GM19455 (cell line): ENCODE measurements at regions not wholly inside any gene's neighbourhood (a gene's known extent, or its start where the extent isn't known, plus 50 kb on each side); places are given as distances from the start of the nearest gene placed in this dataset.
"Not testable (repeated sequence)": the region's sequence is repeated elsewhere in the genome, so short reads cannot be mapped to it uniquely, and the experiment has no call there.

ENCODE experiments used
- ATAC-seq: cut with Tn5 transposase; IDR thresholded peaks from one replicate; pipeline ENCODE4 v1.9.1; 2021; ENCODE audit not compliant: unreplicated experiment

DNA sequence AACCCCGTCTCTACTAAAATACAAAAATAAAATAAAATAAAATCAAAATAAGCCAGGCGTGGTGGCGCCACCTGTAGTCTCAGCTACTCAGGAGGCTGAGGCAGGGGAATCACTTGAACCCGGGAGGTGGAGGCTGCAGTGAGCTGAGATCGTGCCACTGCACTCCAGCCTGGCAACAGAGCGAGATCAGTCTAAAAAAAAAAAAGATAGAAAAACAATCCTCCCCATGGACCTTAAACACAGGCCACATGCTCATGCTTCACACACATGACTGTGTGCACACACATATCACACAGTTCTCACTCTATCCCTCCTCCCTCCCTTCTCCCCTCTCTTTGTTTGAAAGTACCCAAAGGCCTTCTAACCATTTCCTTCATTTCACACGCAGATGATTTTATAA lies 667.6 kb downstream of the UQCRFS1 start:
- ATAC-seq = not testable (repeated sequence)

DNA sequence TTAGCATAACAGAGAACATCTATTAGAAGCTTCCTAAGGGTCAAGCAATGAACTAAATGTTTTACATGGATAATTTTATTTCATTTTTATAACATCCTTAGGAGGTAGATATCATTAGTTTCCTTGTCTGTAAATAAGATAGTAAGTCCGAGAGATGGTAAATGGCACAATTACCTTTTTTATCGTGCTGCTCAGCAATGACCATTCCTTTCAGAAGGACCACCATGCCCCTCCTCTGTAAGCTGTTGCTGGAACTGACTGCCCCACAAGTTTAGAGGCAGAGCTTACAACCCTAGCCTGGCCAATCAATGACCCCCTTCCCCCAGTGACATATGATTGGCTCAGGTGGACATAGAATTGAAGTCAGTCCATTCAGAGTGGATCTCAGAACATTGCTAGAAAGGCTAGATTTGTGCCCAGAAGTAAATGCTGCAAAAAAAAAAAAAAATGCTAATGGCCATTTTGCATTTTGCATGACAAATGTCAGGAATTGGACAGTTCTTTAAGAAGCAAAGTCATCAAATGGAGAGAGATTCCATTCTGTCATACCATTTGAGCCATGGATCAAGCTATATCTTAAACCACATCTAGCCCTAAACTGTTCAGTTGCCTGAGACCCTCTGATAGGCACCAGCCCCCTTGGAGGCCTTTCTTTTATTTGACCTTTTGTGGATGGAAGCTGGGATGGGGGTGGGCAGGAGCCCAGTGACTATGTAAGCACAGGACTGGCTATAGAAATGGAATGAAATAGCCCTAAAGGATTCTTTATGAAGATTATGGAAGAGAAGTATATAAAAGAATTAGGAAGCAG lies 668.3 kb downstream of the UQCRFS1 start:
- ATAC-seq = no peak

DNA sequence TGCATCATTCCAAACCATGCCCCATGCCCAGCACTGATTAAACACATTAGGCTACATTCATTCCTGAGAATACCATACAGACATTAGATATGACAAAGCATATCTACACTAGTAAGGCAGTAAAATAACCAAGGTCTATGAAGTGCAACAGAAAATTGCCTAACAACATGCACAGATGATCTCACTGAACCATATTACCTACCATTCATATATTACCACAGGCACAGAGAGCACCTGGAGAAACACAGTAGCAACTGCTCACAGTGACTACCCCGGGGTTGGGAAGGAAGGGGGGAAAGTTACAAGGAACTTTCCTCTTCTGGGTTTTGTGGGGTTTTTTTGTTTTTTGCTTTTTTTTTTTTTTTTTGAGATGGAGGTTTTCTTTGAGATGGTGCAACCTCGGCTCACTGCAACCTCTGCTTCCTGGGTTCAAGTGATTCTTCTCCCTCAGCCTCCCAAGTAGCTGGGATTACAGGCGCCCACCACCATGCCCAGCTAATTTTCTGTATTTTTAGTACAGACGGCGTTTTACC lies 669.6 kb downstream of the UQCRFS1 start:
- no peak for ATAC-seq

DNA sequence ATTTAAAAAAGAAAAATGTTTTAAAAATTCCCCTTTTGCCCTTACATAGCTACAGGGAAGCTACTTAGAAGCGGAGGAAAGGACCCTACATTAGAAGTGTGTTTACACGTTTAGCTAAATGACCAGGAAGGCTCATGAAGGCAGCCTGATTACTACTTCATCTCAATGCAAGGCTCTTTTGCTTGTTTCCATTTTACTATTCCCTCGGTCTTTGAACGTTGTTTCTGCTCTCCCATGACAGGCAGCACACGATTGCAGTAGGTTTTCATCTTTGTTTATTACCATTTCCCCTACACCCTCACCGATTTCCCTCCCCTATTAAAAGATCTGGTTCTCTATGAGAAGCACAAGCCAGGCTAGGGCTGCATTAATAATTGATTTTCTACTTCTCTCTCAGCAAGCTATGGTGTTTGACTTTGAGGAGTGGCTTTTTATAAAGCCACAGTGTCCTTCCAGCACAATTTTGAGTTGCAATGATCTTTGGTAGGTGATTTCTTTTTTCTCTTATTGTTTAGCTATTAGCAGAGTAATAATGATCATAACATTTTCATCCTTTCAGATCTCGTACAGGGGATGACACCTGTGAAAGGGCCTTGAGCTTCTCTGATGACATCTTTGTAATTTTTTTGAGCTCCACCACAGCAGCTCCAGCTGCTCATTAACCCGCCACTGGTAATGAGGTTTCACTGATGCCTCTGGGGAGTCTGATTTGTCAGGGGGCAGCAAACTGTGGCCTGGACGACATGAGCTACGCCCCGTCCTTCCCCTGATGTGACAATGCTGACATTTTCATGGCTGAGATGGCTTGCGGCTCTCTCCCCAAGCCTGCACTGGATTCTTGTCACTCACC lies 670.3 kb downstream of the UQCRFS1 start:
- ATAC-seq = no peak

DNA sequence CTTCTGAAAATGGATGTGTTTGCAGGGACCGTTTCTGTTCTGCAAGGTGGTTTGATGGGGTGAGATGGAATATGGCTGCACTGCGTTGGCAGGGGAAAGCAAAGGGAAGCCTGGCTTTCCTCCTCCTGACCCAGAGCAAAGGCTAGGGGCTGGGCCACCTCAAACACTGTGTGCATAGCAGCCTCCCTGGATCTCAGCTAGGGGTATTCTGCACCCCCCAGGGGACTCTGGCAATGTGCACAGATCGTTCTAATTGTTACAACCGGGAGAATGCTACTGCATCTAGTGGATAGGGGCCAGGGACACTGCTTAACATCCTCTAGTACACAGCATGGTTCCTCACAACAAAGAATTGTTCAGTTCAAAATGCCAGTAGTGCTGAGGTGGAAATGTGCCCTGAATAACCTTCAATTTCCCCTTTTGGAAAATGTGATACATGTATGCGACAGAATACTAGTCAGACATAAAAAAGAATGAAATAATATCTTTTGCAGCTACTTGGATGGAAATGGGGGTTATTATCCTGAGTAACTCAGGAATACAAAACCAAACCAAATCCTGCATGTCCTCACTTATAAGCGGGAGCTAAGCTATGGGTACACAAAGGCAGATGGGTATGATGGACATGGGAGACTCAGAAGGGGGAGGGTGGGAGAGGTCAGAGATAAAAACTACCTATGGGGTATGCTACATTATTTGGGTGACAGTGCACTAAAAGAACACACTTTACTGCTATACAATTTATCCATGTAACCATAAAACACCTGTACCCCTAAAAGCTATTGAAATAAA lies 671.2 kb downstream of the UQCRFS1 start:
- ATAC-seq = no peak

DNA sequence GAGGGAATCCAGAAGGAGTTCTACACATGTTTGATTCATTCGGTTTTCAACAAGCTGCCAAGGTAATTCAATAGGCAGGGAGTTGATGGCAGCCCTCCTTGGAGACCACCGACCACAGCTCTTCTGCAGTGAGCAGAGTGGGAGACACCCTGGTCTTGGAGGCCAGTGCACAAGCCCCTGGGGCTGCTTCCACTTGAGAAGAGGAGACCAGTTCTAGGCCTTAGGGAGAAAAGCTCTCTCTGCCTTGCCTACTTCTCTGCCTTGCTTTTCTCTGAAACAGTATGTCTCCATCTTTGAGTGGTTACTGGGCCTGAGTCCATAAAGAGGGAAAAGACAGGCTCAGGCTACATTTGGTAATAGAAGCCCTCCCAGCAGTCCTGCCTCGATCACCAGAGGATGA lies 671.9 kb downstream of the UQCRFS1 start:
- no peak for ATAC-seq

DNA sequence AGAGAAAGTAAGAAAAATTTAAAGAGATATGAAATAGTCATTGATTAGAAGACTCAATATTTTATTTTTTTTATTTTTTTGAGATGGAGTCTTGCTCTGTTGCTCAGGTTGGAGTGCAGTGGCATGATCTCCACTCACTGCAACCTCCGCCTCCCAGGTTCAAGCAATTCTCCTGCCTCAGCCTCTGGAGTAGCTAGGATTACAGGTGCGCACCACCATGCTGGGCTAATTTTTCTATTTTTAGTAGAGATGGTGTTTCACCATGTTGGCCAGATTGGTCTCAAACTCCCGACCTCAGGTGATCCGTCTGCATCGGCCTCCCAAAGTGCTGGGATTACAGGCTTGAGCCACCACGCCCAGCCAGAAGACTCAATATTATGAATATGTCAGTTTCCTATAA lies 672.6 kb downstream of the UQCRFS1 start:
- not testable (repeated sequence) for ATAC-seq

DNA sequence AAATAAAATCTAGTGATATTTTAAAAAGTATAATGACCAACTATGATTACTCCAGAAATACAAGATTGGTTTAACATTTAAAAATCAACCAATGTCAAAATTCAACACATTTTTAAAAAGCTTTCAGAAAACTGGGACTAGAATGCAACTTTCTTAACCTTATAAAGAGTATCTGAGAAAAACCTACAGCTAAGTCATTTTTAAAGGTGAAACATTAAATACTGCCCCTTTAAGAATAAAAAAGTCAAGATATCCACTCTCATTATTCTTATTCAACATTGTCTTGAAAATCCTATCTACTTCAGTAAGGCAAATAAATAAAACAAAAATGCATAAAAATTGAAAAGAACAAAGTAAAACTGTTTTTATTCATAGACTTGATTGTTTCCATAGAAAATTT lies 673.2 kb downstream of the UQCRFS1 start:
- ATAC-seq = no peak

DNA sequence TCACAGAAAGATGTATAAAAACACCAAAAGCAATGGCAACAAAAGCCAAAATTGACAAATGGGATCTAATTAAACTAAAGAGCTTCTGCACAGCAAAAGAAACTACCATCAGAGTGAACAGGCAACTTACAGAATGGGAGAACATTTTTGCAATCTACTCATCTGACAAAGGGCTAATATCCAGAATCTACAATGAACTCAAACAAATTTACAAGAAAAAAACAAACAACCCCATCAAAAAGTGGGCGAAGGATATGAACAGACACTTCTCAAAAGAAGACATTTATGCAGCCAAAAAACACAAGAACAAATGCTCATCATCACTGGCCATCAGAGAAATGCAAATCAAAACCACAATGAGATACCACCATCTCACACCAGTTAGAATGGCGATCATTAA lies 674.4 kb downstream of the UQCRFS1 start:
- ATAC-seq = not testable (repeated sequence)

DNA sequence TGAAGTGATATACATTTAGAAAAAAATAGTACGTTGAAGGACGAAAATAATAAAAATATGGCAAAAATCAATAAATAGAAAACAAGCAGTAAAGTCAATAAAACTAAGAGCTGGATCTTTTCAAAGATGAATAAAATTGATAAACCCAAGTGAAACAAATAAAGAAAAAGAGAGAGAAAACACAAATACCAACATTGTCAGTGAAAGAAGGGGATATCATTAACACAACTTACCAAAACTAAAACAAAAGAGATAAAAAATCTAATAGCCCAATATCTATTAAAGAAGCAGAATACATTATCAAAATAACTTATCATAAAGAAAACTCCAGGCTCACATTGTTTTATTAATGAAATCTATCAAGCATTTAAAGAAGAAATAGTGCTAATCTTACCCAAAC lies 675.1 kb downstream of the UQCRFS1 start:
- ATAC-seq = no peak

DNA sequence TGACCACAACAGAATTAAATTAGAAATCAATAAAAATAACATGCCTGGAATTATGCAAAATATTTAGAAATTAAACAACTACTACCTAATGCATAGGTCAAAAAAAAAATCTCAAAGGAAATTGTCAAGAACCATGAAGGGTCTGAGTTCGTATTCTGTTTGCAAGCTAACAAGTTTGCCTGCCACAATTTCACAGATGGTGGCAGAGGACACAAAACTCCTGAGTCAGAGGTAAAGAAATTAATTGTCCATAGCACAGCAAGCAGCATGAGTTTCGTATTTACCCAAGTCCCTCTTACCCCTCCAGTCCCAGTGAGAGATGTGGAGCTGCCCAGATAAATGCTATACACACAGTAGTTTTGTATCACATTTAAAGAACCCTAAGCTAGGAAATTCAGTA lies 675.9 kb downstream of the UQCRFS1 start:
- ATAC-seq = no peak

DNA sequence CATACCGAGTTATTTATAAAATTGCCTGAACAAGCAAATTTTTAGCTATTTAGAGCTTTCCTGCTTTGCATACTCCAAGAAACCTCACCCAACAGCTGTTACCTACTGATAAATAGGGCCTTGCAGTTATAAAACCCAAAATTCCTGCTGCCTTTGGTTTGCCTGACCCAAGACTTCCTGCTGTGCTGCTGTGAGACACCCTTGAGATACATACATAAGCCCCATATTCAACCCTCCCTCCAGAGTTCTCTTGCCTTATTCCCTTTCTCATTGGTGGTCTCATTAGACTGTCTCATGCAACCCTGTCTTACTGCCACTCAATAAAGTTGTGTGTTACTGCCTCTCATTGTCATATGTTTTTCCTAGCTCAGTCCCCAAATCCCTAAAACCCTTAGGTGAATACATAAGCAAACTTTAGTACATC lies 677.6 kb downstream of the UQCRFS1 start:
- no peak for ATAC-seq

DNA sequence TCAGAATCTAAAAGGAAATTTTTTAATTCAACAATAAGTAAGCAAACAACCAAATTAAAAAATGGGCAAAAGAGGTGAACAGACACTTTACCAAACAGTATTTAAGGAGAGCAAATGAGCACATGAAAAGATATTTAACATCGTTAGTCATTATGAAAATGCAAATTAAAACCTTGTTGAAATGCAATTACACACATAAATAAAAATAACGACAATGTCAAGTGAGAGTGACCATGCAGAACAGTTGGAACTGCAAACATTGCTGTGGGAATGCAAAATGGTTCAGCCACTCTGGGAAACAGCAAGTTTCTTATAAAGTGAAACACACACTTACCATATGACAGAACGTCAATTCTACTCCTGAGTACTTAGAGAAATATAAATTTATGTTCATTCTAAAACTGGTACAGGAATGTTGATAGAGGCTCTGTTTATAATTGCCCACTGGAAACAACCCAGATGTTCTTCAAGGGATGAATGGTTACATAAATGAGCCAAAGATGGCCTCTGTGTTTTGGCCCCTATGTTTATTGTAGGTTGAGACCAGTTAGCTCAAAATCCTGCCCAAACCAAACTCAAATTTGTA lies 678.1 kb downstream of the UQCRFS1 start:
- ATAC-seq = no peak

DNA sequence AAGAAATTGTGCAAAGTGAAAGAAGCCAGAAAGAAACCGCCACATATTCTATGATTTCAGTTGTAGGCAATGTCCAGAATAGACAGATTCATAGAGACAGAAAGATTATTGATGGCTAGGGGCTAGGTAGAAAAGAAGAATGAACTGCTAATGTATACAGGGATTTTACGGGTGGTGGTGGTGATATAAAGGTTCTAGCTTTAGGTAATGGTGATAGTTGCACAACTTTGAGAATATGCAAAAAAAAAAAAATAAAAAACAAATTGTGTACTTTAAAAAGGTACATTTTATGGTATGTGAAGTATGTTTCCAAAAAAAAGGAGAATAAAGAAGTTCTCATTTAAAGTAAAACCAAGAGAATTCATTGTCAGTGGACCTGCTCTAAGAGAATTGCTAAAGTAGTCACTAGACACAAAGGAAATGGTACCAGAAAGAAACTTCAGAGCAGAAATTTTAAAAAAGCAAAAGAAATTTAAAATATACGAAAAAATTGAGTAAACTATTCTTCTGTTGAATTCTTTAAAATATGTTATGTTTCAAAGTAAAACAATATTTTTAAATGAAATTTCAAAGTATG lies 680.1 kb downstream of the UQCRFS1 start:
- ATAC-seq = no peak

DNA sequence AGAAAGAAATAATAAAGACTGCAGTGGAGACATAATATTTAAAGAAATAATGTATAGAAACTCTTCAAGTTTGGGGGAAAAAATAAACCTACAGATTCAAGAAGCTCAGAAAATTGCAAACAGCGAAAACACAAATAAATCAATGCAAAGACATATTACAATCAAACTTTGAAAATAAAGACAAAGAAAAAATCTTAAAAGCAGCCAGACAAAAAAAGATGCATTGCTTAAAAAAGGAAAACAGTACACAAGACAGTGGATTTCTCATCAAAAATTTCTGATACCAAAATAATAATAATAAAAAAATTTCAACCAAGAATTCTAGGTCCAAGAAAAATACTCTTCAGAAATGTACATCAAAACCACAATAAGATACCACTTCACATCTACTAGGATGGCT lies 681.0 kb downstream of the UQCRFS1 start:
- no peak for ATAC-seq

DNA sequence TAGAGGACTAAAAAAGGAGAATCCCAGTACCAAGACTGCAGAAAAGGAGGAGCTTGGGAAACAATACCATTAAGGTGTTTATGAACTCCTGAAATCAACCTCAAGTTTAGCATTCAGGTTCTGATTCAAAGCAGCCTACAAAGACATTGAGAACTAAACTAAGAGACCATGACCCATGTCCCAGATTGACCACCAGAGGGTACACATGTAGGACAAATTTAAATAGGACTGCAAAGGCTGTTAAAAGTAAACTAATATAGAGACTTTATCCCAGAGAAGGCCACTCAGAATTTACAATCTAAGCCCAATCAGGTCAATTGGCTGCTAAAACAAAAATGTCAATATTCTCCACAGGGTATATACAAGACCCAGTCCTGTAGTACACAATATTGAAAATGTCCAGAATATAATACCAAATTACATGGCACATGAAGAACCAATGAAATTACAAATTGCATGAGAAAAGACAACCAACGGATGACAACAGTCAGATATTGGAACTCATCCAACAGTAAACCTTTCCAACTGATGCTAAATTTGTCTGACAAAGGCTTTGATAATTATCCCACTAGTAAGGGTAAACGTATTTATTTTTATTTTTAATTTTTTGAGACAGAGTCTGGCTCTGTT lies 682.4 kb downstream of the UQCRFS1 start:
- ATAC-seq = no peak

DNA sequence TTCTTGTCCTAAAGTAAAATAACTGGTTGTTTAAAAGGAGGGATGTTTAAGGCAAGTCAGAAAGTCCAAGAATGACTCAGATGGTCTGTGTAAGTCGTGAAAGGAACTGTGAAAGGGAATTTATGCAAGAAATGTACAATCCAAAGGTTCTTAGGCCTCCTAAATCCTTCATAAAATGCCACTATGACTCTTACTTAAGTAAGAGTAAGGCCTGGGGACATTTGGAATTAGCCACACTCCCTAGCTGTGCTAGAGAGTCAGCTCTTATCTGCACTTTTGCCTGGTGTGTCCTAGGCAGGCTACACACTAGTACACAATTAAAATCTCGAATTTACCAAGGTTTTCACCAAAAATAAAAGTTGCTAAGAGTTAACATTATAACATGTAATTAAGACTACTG lies 686.9 kb downstream of the UQCRFS1 start:
- ATAC-seq = no peak

DNA sequence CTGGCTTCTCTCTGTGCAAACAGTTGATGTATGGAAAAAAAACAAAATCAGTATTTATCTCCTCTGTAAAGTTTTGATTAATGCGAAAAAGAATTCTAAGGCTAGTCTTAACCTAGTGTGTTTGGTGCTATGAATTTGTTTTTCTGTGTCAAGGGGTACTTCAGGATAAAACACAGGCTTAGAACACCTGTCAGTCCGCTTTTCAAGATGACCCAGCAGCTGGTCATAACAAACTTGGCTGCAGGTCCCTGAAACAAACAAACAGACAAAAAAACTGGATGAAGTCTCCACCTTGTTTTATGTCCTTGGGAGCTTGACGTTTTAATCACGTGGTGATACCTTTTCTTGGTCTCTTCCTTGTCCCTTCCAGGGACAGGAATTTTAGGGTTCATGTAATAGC lies 689.3 kb downstream of the UQCRFS1 start:
- no peak for ATAC-seq

DNA sequence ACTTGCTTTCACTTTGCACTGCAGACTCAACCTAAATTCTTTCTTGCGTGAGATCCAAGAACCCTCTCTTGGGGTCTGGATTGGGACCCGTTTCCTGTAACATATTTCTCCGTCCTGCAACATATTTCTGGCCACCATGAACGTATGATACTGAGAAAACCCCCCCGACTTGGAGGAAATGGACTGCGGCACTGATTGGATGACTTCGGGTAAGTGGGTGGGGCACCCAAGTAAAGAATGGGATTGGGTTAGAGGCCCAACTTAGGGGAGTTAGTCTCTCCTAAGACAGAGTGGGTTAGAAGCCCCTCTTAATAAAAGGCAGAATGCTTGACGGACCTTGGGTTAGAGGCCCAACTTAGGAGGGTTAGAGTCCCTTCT lies 690.4 kb downstream of the UQCRFS1 start:
- no peak for ATAC-seq
